GM19467 (cell line): ENCODE measurements at regions not wholly inside any gene's neighbourhood (a gene's known extent, or its start where the extent isn't known, plus 50 kb on each side); places are given as distances from the start of the nearest gene placed in this dataset.

Experiments
- ATAC-seq: cut with Tn5 transposase; IDR thresholded peaks from one replicate; pipeline ENCODE4 v1.9.1; 2021; ENCODE audit warnings: mild to moderate bottlenecking, moderate library complexity; ENCODE audit not compliant: unreplicated experiment

- ATAC-seq: no peak
These were observed 1306.9 kb upstream of the SORCS1 start for GRCh38 chr10:108471420-108471819.

GRCh38 chr10:108469940-108470339 lies 1305.4 kb upstream of the SORCS1 start:
- ATAC-seq: no peak

GRCh38 chr10:108465871-108466641 lies 1301.5 kb upstream of the SORCS1 start:
- no peak for ATAC-seq

DNA sequence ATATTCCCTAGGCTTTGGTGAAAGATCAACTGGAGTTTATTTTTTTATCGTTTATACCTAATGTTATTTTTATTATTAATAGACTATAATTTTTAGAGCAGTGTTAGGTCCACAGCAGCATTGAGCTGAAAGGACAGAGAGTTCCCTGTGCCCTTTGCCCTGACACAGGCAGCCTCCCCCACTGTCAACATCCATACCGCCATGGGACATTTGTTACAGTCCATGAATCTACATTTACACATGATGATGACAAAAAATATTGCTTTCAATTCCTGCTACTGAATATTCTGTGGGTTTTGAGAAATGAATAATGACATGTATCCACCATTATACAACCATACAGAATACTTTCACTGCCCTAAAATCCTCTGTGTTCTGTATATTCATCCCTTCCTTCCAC lies 1297.5 kb upstream of the SORCS1 start:
- ATAC-seq: no peak

DNA sequence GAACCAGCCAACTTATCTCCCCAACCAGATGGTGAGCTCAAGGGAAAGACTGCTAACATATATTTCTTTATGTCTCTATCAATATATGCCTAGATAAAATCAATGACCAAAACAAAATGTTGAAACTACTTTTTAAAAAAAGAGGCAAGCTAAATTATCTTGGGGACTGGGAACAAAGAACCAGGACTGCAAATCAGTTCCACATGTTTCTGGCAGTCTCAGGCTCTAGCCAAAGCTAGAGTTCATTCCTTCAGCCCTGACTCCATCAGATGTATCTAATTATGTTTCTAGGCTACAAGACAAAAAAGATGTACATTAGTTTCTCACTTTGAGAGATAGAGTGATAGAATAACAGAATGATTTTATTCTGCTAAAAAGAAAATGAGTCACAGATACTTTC lies 1290.3 kb upstream of the SORCS1 start:
- ATAC-seq: no peak

DNA sequence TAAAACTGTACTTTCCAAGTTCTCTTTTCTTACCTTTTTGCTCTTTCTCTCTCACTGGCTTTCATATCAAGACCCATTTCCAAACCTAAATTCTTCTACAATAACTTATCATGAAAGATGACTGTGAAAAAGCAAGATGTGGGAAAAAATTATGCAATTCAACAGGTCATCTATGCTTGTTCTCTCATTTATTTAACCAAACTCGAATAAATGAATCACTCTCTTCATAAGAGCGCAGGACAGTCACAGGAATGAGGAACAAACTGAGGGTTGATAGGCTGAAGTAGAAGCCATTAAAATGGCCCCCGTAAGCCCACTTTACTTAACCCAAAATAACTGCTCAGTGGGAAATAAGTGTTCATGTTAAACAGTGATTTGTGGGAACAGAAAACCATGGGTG lies 1289.7 kb upstream of the SORCS1 start:
- no peak for ATAC-seq

GRCh38 chr10:108453166-108453565 lies 1288.7 kb upstream of the SORCS1 start:
- no peak for ATAC-seq

DNA sequence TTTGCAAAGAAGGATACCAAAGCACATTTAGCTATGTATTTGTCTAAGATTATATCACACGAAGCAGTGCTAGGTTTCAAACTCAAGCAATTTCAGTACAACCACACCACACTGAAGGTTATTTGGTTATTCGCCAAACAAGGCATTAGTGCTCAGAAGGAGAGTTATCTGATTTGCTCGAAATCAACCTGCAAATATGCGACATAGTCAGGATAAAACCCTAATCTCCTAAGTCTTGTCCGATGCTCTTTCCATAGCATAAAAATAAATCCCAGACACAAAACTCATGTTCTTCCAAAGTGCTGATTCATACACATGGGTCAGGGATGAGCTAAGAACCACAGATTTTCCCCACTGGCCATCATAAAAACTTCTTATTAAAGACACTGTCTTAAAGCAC lies 1288.0 kb upstream of the SORCS1 start:
- no peak for ATAC-seq

DNA sequence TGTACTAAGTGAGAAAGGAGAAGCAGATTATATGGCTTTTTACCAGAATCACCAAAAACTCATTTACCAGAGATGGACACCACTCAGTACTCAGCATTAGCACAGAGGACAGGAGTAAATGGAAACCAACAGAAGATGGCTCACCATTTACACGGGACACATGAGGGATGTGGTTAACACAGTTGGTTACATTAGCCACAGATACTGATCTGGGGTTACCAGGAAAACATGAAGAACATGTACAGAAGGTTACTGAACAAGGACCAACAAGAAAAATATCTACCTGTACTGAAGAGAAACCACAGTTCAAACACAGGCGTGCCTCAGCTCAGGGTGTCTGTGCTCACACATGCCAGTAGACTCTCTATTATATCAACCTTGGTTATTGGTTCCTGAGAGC lies 1285.8 kb upstream of the SORCS1 start:
- ATAC-seq: peak; percentile 50

- ATAC-seq: no peak
These were observed 1281.2 kb upstream of the SORCS1 start for GRCh38 chr10:108445746-108446145.

DNA sequence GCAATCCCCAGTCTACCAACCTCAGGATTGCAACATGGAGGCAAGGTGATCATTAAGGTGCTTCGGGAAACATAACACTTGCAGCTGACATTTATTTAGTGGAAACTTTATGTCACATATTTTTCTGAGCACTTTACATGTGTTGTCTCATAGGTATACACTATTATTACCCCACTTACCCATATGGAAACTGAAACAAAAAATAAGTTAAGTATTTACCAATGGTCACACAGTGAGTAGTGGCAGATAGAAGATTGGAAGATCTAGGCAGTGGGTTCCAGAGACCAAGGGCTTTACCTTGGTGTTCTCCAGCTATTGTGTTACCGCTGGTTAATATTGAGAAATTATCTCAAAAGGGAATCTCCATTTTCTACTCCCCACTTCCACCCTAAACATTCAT lies 1279.1 kb upstream of the SORCS1 start:
- ATAC-seq: peak; percentile 88

- no peak for ATAC-seq
These were observed 1274.9 kb upstream of the SORCS1 start for GRCh38 chr10:108439397-108439796.

GRCh38 chr10:108436096-108436495 lies 1271.6 kb upstream of the SORCS1 start:
- ATAC-seq: no peak

DNA sequence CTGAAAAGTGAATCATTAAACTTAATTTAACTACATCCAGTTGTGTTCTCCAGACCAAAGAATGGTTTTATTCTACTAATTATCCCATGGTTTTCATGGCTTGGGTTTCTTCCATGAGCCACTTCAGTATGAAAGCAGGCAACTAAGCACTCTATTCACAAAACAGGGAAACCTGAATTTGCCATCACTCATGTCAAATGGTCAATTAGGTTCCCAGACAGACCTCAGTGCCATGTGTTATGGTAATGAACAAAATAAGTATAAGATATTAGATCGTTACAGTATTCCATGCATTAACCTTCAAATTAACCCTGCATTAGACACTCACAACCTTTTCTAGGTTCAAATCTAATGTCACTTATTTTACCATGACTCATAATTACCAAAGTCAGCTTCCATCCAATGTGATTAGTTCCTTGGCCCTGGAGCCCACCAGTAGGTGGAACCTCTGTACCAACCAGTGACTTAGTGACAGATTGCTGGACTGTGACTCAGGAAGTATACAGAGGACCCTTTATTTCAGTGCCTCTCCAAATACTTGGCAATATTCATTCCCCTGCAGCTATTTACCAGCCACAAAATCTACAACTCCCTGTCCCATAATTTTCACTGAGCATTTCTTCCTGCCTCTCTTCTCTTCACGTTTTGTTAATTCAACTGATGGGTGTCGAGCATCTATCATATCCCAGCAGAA lies 1270.2 kb upstream of the SORCS1 start:
- no peak for ATAC-seq

DNA sequence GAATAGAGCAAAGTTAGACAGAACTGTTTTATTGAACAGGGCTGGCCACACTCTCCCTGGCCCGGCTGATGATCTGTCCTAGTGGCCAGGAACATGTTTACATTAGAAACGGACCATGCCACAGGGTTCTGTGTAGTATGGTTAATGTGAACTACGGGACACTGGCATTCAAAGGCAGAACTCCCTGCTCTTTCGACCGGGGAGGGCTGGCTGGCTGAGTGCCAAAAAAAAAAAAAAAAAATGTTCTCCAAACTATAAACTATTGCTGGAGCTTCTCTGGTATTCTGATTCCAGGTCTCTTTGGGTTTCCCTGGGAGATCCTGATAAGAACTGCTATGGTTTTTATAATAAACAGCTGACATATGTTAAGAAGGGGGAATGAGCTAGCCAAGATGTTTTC lies 1262.6 kb upstream of the SORCS1 start:
- ATAC-seq: no peak

GRCh38 chr10:108425283-108425964 lies 1260.9 kb upstream of the SORCS1 start:
- no peak for ATAC-seq

GRCh38 chr10:108424656-108425055 lies 1260.2 kb upstream of the SORCS1 start:
- no peak for ATAC-seq

DNA sequence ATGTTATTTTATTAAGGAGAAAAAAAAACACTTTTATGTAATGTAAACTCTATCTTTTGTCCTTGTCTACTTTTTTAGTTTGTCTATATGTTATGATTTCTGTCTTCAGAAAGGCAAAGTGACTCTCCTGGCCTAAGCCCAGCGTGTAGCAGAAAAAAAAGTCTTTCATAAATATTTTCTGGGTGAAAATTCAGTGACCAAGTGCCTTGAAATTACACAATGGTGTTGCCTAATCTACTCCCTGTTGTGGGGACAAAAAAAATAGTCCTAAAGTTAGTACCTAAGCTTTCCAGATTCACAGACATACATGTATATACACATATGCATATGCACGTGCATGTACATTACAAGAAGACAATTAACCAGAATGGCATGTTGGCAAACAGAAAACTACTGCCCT lies 1257.8 kb upstream of the SORCS1 start:
- ATAC-seq: no peak

DNA sequence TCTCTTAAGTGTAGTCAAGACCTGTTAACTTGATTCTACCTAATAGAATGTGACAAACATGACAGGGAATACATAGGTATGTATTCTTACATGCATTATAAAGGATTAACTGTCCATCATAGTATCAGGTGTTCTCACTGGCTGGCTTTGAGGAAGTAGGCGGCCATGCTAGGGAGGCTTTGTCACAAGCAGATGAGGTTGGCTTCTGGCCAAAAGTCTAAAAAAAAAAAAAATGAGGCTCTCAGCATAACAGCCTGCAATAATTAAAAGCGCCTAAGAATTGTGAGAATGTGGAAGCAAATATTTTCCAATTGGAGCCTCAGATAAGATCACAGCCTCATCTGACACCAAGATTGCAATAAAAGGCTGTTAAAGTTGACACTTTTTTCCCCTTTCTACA lies 1256.8 kb upstream of the SORCS1 start:
- ATAC-seq: no peak

DNA sequence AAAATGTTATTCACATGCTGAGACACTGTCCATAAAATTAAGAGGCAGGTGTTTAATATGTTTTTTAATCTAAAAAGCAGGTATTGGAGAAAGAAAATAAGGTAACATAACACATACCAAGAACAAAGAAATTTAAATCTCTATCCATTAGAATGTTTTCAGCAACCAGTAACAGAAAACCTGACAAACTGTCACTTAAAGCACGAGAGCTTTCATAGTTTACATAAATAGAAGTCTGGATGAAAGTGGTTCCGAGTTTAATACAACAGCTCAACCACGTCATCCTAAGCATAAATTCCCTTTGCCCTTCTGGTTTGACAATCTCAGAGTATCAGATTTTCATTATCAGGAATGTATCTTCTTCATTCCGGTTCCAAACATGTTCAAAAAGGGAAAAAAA lies 1249.4 kb upstream of the SORCS1 start:
- no peak for ATAC-seq

DNA sequence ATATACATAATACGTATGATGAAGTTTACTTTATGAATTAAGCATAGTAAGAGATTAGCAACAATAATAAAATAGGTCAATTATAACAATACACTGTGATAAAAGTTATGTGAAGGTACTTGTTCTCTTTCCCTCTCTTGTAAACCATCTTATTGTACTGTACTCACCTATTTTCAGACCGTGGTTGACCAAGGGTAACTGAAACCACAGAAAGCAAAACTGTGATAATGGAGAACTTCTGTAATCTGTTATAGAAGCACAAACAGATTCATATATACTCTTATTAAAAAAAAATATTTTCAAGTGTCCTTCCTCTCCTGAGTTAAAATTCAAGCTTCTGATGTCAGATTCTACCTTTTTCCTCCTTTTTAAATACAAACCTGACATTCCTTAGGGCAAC lies 1247.8 kb upstream of the SORCS1 start:
- no peak for ATAC-seq

DNA sequence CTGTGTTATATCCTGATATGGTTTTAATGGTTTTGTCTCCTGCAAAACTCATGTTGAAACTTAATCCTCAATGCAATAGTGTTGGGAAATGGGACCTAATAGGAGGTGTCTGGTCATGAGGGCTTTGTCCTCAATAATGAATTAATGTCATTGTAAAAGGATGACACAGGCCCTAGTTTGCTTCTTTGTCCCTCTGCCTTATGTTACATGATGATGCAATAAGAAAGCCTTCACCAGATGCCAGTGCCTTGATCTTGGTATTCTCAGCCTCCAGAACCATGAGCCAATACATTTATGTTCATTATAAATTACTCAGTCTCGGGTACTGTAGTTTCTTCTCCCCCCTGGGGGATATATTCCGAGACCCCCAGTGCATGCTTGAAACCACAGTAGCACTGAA lies 1247.4 kb upstream of the SORCS1 start:
- ATAC-seq: no peak
